DND-41 (cell line): ENCODE measurements at regions not wholly inside any gene's neighbourhood (a gene's known extent, or its start where the extent isn't known, plus 50 kb on each side); places are given as distances from the start of the nearest gene placed in this dataset.
"Not testable (repeated sequence)": the region's sequence is repeated elsewhere in the genome, so short reads cannot be mapped to it uniquely, and the experiment has no call there.

ENCODE experiments used
- ATAC-seq: fragments of 200-7000 bp; cut with Tn5 transposase; 3 replicates; pipeline ENCODE4 v1.9.1; 2021; ENCODE audit warnings: low read depth; ENCODE audit not compliant: insufficient read depth
- DNase-seq: peaks from one replicate; pipeline ENCODE4 v3.0.0-alpha.2; 2020
- H2AFZ ChIP-seq: 2 replicates; pipeline ENCODE4 v1.6.0; 2012; ENCODE audit warnings: low read depth, low read length
- H3K27ac ChIP-seq: 2 replicates; pipeline ENCODE4 v1.5.1; 2012; ENCODE audit warnings: low read length, inconsistent platforms
- H3K27me3 ChIP-seq: fragments of 200-600 bp; sonication (generic); 2 replicates; pipeline ENCODE4 v1.6.0; 2012; ENCODE audit warnings: low read length, mild to moderate bottlenecking, inconsistent platforms; ENCODE audit not compliant: insufficient read depth, poor library complexity
- H3K36me3 ChIP-seq: 2 replicates; pipeline ENCODE4 v1.5.1; 2012; ENCODE audit warnings: low read length, inconsistent platforms; ENCODE audit not compliant: insufficient read depth
- H3K4me1 ChIP-seq: 2 replicates; pipeline ENCODE4 v1.5.1; 2012; ENCODE audit warnings: mild to moderate bottlenecking, low read length; ENCODE audit not compliant: insufficient read depth
- H3K4me2 ChIP-seq: 2 replicates; pipeline ENCODE4 v1.6.0; 2012; ENCODE audit warnings: mild to moderate bottlenecking, moderate library complexity, low read length, inconsistent platforms; ENCODE audit not compliant: insufficient read depth
- H3K4me3 ChIP-seq, 2 experiments: fragments of 200-600 bp in 1 of 2; shearing (Covaris generic) in 1 of 2; 2 replicates each; pipeline ENCODE4 v1.5.1; 2012 to 2016; ENCODE audit warnings: inconsistent platforms in 2 of 2, low read length in 2 of 2, mild to moderate bottlenecking in 2 of 2, low read depth in 1 of 2, moderate library complexity in 1 of 2
- H3K79me2 ChIP-seq: 2 replicates; pipeline ENCODE4 v1.6.0; 2012; ENCODE audit warnings: low read length, inconsistent platforms; ENCODE audit not compliant: insufficient read depth
- H3K9ac ChIP-seq: 2 replicates; pipeline ENCODE4 v1.6.0; 2012; ENCODE audit warnings: low read depth, mild to moderate bottlenecking, inconsistent platforms, low read length, moderate library complexity
- H3K9me3 ChIP-seq: 2 replicates; pipeline ENCODE4 v1.5.1; 2012; ENCODE audit warnings: low read length, moderate library complexity, mild to moderate bottlenecking, inconsistent platforms; ENCODE audit not compliant: insufficient read depth, severe bottlenecking
- H4K20me1 ChIP-seq: 2 replicates; pipeline ENCODE4 v1.6.0; 2012; ENCODE audit warnings: low read length; ENCODE audit not compliant: insufficient read depth
- CTCF ChIP-seq: IDR thresholded peaks from 2 replicates; pipeline ENCODE4 v1.5.1; 2012; ENCODE audit warnings: borderline replicate concordance, low read length, moderate library complexity, mild to moderate bottlenecking; ENCODE audit not compliant: poor library complexity, severe bottlenecking; ENCODE audit errors: extremely low read depth
- EZH2 ChIP-seq: IDR thresholded peaks from 3 replicates; pipeline ENCODE4 v1.6.1; 2012; ENCODE audit warnings: borderline replicate concordance, low read depth, mild to moderate bottlenecking, moderate library complexity, low read length, inconsistent platforms; ENCODE audit not compliant: severe bottlenecking

- ATAC-seq, result no peak
- H3K27ac ChIP-seq, result no peak overlapping the region
Measured at GRCh38 chr13:81184556-81185265, 843.8 kb upstream of the SPRY2 start.

GRCh38 chr13:81172603-81173002 lies 831.7 kb upstream of the SPRY2 start:
- no peak overlapping the region for H3K4me2 ChIP-seq
- H3K4me1 ChIP-seq, result no peaks in the 10 kb centered on the region
- H3K27ac ChIP-seq, result no peak overlapping the region
- no peaks in the 10 kb centered on the region for H4K20me1 ChIP-seq
- no peaks in the 10 kb centered on the region for H3K9me3 ChIP-seq
- no peak overlapping the region for H2AFZ ChIP-seq
- H3K27me3 ChIP-seq, result no peaks in the 10 kb centered on the region
- H3K36me3 ChIP-seq, result no peaks in the 10 kb centered on the region
- ATAC-seq (no peak), DNase-seq (no peak)
- TF ChIP-seq CTCF (no peak), EZH2 (no peak)
- H3K4me3 ChIP-seq, result no peak overlapping the region
- no peak overlapping the region for H3K9ac ChIP-seq
- H3K79me2 ChIP-seq, result no peaks in the 10 kb centered on the region

More at GRCh38 chr13:81184556-81185265, 843.8 kb upstream of the SPRY2 start:
- no peaks in the 10 kb centered on the region for H3K36me3 ChIP-seq
- H3K4me3 ChIP-seq, result no peak overlapping the region
- no peaks in the 10 kb centered on the region for H3K27me3 ChIP-seq
- H3K9me3 ChIP-seq, result no peaks in the 10 kb centered on the region
- H3K4me1 ChIP-seq, result no peaks in the 10 kb centered on the region
- H3K9ac ChIP-seq, result no peak overlapping the region
- no peak for DNase-seq
- H2AFZ ChIP-seq, result no peak overlapping the region
- H4K20me1 ChIP-seq, result no peaks in the 10 kb centered on the region
- H3K79me2 ChIP-seq, result no peaks in the 10 kb centered on the region
- TF ChIP-seq CTCF (no peak), EZH2 (no peak)
- no peak overlapping the region for H3K4me2 ChIP-seq

GRCh38 chr13:81171065-81171647 lies 830.2 kb upstream of the SPRY2 start:
- Histone ChIP-seq H3K27me3 (no peaks in the 10 kb centered on the region), H3K9ac (no peak overlapping the region), H3K79me2 (no peaks in the 10 kb centered on the region), H3K27ac (no peak overlapping the region), H2AFZ (no peak overlapping the region), H3K4me3 (no peak overlapping the region), H3K4me2 (no peak overlapping the region), H3K4me1 (no peaks in the 10 kb centered on the region), H3K9me3 (no peaks in the 10 kb centered on the region), H4K20me1 (no peaks in the 10 kb centered on the region), H3K36me3 (no peaks in the 10 kb centered on the region)
- peak; percentile 48; the same call in 2 of the 3 replicates for ATAC-seq
- TF ChIP-seq EZH2 (no peak), CTCF (peak; percentile 66)
- DNase-seq, result no peak

- H3K4me2 ChIP-seq, H3K27me3 ChIP-seq, H3K36me3 ChIP-seq, ATAC-seq, H4K20me1 ChIP-seq, H3K4me3 ChIP-seq, H3K4me1 ChIP-seq, DNase-seq, H3K9ac ChIP-seq, H3K27ac ChIP-seq, H3K79me2 ChIP-seq, H3K9me3 ChIP-seq, H2AFZ ChIP-seq: not testable (repeated sequence)
Measured at GRCh38 chr13:81163823-81164222, 822.9 kb upstream of the SPRY2 start.
